SK-N-SH (cell line): ENCODE measurements at regions not wholly inside any gene's neighbourhood (a gene's known extent, or its start where the extent isn't known, plus 50 kb on each side); places are given as distances from the start of the nearest gene placed in this dataset.

Experiments used
- CTCF ChIA-PET: fragments of 300-600, 350-600 bp; formaldehyde crosslinking; extraction: SDS; loops from one replicate; lab custom pipeline; 2021; lab: Yijun Ruan, JAX
- POLR2A ChIA-PET: fragments of 350-600 bp; sonication (Branson Sonifier 250); formaldehyde crosslinking; extraction: SDS; loops from one replicate; lab custom pipeline; 2020; ENCODE audit warnings: antibody characterized with exemption, inconsistent platforms; lab: Yijun Ruan, JAX
- DNase-seq: peaks from one replicate; pipeline ENCODE4 v3.0.0; 2012
- H2AFZ ChIP-seq: fragments of 200-600 bp; sonication (generic); 2 replicates; pipeline ENCODE4 v1.8.1; 2016; ENCODE audit warnings: antibody characterized with exemption, mild to moderate bottlenecking, low read depth
- H3F3A ChIP-seq: fragments of 200-600 bp; sonication (generic); replicated peaks from 2 replicates; pipeline ENCODE3; 2016; ENCODE audit warnings: antibody characterized with exemption, mild to moderate bottlenecking; ENCODE audit not compliant: insufficient read depth
- H3K27ac ChIP-seq, 2 experiments: fragments of 200-500 bp in 1 of 2; fragments of 200-600 bp in 1 of 2; sonication (Bioruptor generic) in 1 of 2; sonication (generic), shearing (Covaris generic) in 1 of 2; 2 replicates each; pipeline versions ENCODE4 v1.5.1 to v1.6.1; 2014 to 2016; ENCODE audit warnings: low read depth in 2 of 2, inconsistent platforms in 1 of 2, low read length in 1 of 2, mild to moderate bottlenecking in 1 of 2, mixed read lengths in 1 of 2
- H3K27me3 ChIP-seq: fragments of 200-600 bp; sonication (generic), shearing (Covaris generic); 2 replicates; pipeline ENCODE4 v1.6.1; 2016; ENCODE audit warnings: mixed run types; ENCODE audit not compliant: insufficient read depth
- H3K36me3 ChIP-seq, 2 experiments: fragments of 200-500 bp in 1 of 2; fragments of 200-600 bp in 1 of 2; sonication (Bioruptor generic) in 1 of 2; sonication (generic) in 1 of 2; replicated peaks in 1 of 2; 2 replicates each; pipeline versions ENCODE3 to v1.5.1; 2014 to 2016; ENCODE audit warnings: low read length in 1 of 2, mild to moderate bottlenecking in 1 of 2; ENCODE audit not compliant: insufficient read depth in 2 of 2, control insufficient read depth in 1 of 2
- H3K4me1 ChIP-seq, 2 experiments: fragments of 200-500 bp in 1 of 2; fragments of 200-600 bp in 1 of 2; sonication (Bioruptor generic) in 1 of 2; sonication (generic), shearing (Covaris generic) in 1 of 2; 2 replicates each; pipeline versions ENCODE4 v1.5.1 to v1.6.1; 2014 to 2016; ENCODE audit warnings: low read depth in 1 of 2, low read length in 1 of 2, mixed run types in 1 of 2; ENCODE audit not compliant: insufficient read depth in 2 of 2, control insufficient read depth in 1 of 2
- H3K4me2 ChIP-seq: fragments of 200-600 bp; sonication (generic), shearing (Covaris generic); 2 replicates; pipeline ENCODE4 v1.6.1; 2017; ENCODE audit warnings: mixed run types
- H3K4me3 ChIP-seq, 2 experiments: fragments of 200-500 bp in 1 of 2; fragments of 200-600 bp in 1 of 2; sonication (Bioruptor generic) in 1 of 2; sonication (generic), shearing (Covaris generic) in 1 of 2; 2 replicates each; pipeline versions ENCODE4 v1.5.1 to v1.8.1; 2014 to 2016; ENCODE audit warnings: low read depth in 2 of 2, inconsistent platforms in 1 of 2, low read length in 1 of 2, mild to moderate bottlenecking in 1 of 2, mixed read lengths in 1 of 2, moderate library complexity in 1 of 2
- H3K79me2 ChIP-seq: fragments of 200-600 bp; sonication (generic); 2 replicates; pipeline ENCODE4 v1.8.1; 2017; ENCODE audit warnings: mild to moderate bottlenecking; ENCODE audit not compliant: insufficient read depth
- H3K9ac ChIP-seq: fragments of 200-600 bp; sonication (generic); 2 replicates; pipeline ENCODE4 v1.6.1; 2017; ENCODE audit warnings: mixed run types
- H3K9me2 ChIP-seq: fragments of 200-600 bp; sonication (generic); 2 replicates; pipeline ENCODE4 v1.6.1; 2017; ENCODE audit warnings: mixed run types
- H3K9me3 ChIP-seq: fragments of 200-600 bp; sonication (generic); 2 replicates; pipeline ENCODE4 v1.6.1; 2017; ENCODE audit warnings: mixed run types, mild to moderate bottlenecking, moderate library complexity
- H4K20me1 ChIP-seq: fragments of 200-600 bp; sonication (generic); 2 replicates; pipeline ENCODE4 v1.6.1; 2017; ENCODE audit warnings: mild to moderate bottlenecking, mixed run types; ENCODE audit not compliant: insufficient read depth
- CHD2 ChIP-seq: fragments of 150-350 bp; IDR thresholded peaks from 2 replicates; pipeline ENCODE4 v1.6.1; 2018; ENCODE audit warnings: low read length; ENCODE audit not compliant: partially characterized antibody
- CTCF ChIP-seq: fragments of 200-600 bp; sonication (generic); IDR thresholded peaks from 2 replicates; pipeline ENCODE4 v1.6.1; 2017; ENCODE audit warnings: antibody characterized with exemption, mild to moderate bottlenecking, moderate library complexity
- ELF1 ChIP-seq: IDR thresholded peaks from 2 replicates; pipeline ENCODE4 v1.4.0; 2012
- EZH2phosphoT487 ChIP-seq: fragments of 200-600 bp; sonication (generic); IDR thresholded peaks from 2 replicates; pipeline ENCODE4 v1.6.1; 2017; ENCODE audit warnings: low read depth, mixed run types, mild to moderate bottlenecking, antibody characterized with exemption, moderate library complexity, borderline replicate concordance
- FOXJ3 ChIP-seq: sonication (generic); formaldehyde crosslinking; IDR thresholded peaks from 2 replicates; pipeline ENCODE4 v1.5.1; 2020; ENCODE audit warnings: mild to moderate bottlenecking, missing genetic modification reagents
- FOXM1 ChIP-seq: IDR thresholded peaks from 2 replicates; pipeline ENCODE4 v1.4.0; 2012; ENCODE audit warnings: low read depth, mild to moderate bottlenecking
- GABPA ChIP-seq: IDR thresholded peaks from 2 replicates; pipeline ENCODE4 v1.4.0; 2012; ENCODE audit warnings: low read depth, mild to moderate bottlenecking
- GATA2 ChIP-seq: sonication (generic); formaldehyde crosslinking; IDR thresholded peaks from 2 replicates; pipeline ENCODE4 v1.5.0; 2020; ENCODE audit warnings: mild to moderate bottlenecking, missing genetic modification reagents
- JUND ChIP-seq: IDR thresholded peaks from 2 replicates; pipeline ENCODE4 v1.4.0; 2012
- MAX ChIP-seq: IDR thresholded peaks from 2 replicates; pipeline ENCODE4 v1.4.0; 2012; ENCODE audit warnings: low read depth
- MEF2A ChIP-seq: IDR thresholded peaks from 2 replicates; pipeline ENCODE4 v1.4.0; 2012; ENCODE audit warnings: low read depth, borderline replicate concordance
- NRF1 ChIP-seq: IDR thresholded peaks from 2 replicates; pipeline ENCODE4 v1.6.1; 2012; ENCODE audit warnings: low read depth, mild to moderate bottlenecking, low read length
- RAD21 ChIP-seq: IDR thresholded peaks from 2 replicates; pipeline ENCODE4 v1.6.1; 2012; ENCODE audit warnings: mild to moderate bottlenecking, low read length
- REST ChIP-seq: IDR thresholded peaks from 2 replicates; pipeline ENCODE4 v1.6.1; 2012; ENCODE audit warnings: mild to moderate bottlenecking, low read depth, low read length, moderate library complexity
- RFX5 ChIP-seq: IDR thresholded peaks from 2 replicates; pipeline ENCODE4 v1.6.1; 2012; ENCODE audit warnings: mild to moderate bottlenecking, improper control_type of control experiment, low read length
- WGBS: methylation state at CpG from one replicate; pipeline ENCODE4 v1.1.6; 2017; ENCODE audit warnings: low lambda C conversion rate; 5-methylcytosine and 5-hydroxymethylcytosine counted together
- TF ChIP-seq, protein P1 (sequence below): IDR thresholded peaks from 2 replicates; pipeline ENCODE4 v1.4.0; 2012; ENCODE audit warnings: low read depth, borderline replicate concordance
- TF ChIP-seq, protein P2 (sequence below): fragments of 150-350 bp; IDR thresholded peaks from 2 replicates; pipeline ENCODE4 v1.6.1; 2017; ENCODE audit warnings: antibody characterized with exemption, low read length, low read depth, borderline replicate concordance

DNA sequence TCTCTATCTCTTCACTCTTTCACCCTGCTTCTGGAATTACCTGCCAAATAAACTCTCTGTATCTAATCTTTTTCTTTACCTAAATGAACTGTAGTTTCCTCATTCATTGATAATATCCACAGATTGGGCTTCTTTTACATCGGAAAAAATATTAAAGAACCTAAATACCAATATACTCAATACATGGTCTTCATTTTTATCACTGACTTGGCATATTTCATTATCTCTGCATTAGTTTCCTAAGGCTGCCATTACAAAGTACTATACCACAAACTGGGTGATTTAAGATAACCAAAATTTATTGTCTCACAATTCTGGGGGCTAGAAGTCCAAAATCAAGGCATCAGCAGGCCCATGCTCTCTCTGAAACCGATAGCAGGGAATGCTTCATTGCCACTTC, 411.9 kb upstream of the SPTLC3 start:
- Histone ChIP-seq H3K9me2 (no peaks in the 10 kb centered on the region), H2AFZ (no peak overlapping the region), H3K36me3 (no peaks in the 10 kb centered on the region), H3K4me3 (no peak overlapping the region), H3K9me3 (no peaks in the 10 kb centered on the region), H3K79me2 (no peaks in the 10 kb centered on the region), H3K9ac (no peak overlapping the region), H3K4me1 (no peaks in the 10 kb centered on the region), H3K27ac (no peak overlapping the region), H3K27me3 (no peaks in the 10 kb centered on the region), H3F3A (no peaks in the 10 kb centered on the region), H3K4me2 (no peak overlapping the region), H4K20me1 (no peaks in the 10 kb centered on the region)
- ChIA-PET CTCF (no interaction called here), POLR2A (no interaction called here)
- 18% methylated on average over 2 of the region's 2 CpGs for WGBS
- no peak for DNase-seq
- TF ChIP-seq ELF1 (no peak), MAX (no peak), FOXJ3 (CRISPR knock-in tag) (no peak), GATA2 (CRISPR knock-in tag) (no peak), EZH2phosphoT487 (no peak), JUND (no peak), RFX5 (no peak), NRF1 (no peak), CHD2 (no peak), MEF2A (no peak), FOXM1 (no peak), GABPA (no peak), RAD21 (no peak), REST (no peak), CTCF (no peak)
- TF ChIP-seq, protein P1, sequence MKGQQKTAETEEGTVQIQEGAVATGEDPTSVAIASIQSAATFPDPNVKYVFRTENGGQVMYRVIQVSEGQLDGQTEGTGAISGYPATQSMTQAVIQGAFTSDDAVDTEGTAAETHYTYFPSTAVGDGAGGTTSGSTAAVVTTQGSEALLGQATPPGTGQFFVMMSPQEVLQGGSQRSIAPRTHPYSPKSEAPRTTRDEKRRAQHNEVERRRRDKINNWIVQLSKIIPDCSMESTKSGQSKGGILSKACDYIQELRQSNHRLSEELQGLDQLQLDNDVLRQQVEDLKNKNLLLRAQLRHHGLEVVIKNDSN: no peak
- TF ChIP-seq, protein P2, sequence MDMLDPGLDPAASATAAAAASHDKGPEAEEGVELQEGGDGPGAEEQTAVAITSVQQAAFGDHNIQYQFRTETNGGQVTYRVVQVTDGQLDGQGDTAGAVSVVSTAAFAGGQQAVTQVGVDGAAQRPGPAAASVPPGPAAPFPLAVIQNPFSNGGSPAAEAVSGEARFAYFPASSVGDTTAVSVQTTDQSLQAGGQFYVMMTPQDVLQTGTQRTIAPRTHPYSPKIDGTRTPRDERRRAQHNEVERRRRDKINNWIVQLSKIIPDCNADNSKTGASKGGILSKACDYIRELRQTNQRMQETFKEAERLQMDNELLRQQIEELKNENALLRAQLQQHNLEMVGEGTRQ: no peak
